HepG2 (cell line): ENCODE measurements at regions not wholly inside any gene's neighbourhood (a gene's known extent, or its start where the extent isn't known, plus 50 kb on each side); places are given as distances from the start of the nearest gene placed in this dataset.

Experiments
- ATAC-seq: fragments of 200-7000 bp; cut with Tn5 transposase; 3 replicates; pipeline ENCODE4 v1.9.1; 2020; ENCODE audit warnings: mild to moderate bottlenecking, moderate library complexity
- BruUV-seq: library from RNA; stranded (reverse); fragments of 400-500 nt; replicated peaks from 2 replicates; lab custom pipeline; 2021; lab: Mats Ljungman, UMichigan
- CTCF ChIA-PET: fragments of 300-600 bp; formaldehyde crosslinking; extraction: SDS; loops from one replicate; lab custom pipeline; 2021; ENCODE audit warnings: low total read pairs, inconsistent platforms, low intra/inter-chr PET ratio; lab: Yijun Ruan, JAX
- POLR2A ChIA-PET: fragments of 350-600 bp; sonication (Branson Sonifier 250); formaldehyde crosslinking; loops from one replicate; lab custom pipeline; 2020; ENCODE audit warnings: antibody characterized with exemption, inconsistent platforms; lab: Yijun Ruan, JAX
- DNase-seq: peaks from one replicate; pipeline ENCODE4 v3.0.0-alpha.2; 2015; ENCODE audit warnings: low spot score
- FAIRE-seq: peaks from 3 replicates; lab custom pipeline; 2011; peaks lifted over from hg19 to GRCh38; lab: Jason Lieb, UNC
- H2AFZ ChIP-seq: one replicate; pipeline ENCODE4 v1.6.1; 2011; ENCODE audit warnings: low read length, inconsistent platforms
- H3K27ac ChIP-seq: fragments of 300-600 bp; 3 replicates; pipeline ENCODE4 v1.8.0; 2011; ENCODE audit warnings: mixed run types, mild to moderate bottlenecking, mixed read lengths, low read length, inconsistent platforms; ENCODE audit not compliant: insufficient read depth; ENCODE audit errors: extremely low read length
- H3K27me3 ChIP-seq, 2 experiments: fragments of 200-600 bp in 1 of 2; 2 replicates in 1 of 2; 3 replicates in 1 of 2; pipeline versions ENCODE4 v1.6.0 to v1.8.0; 2011; ENCODE audit warnings: low read length in 2 of 2, mild to moderate bottlenecking in 2 of 2, moderate library complexity in 2 of 2, inconsistent platforms in 1 of 2; ENCODE audit not compliant: insufficient read depth in 2 of 2, control insufficient read depth in 1 of 2
- H3K36me3 ChIP-seq, 2 experiments: fragments of 200-600 bp in 1 of 2; replicated peaks in 1 of 2; 2 replicates in 1 of 2; 3 replicates in 1 of 2; pipeline versions ENCODE4 v1.5.1 to v1.8.0; 2011; ENCODE audit warnings: low read length in 2 of 2, inconsistent platforms in 1 of 2; ENCODE audit not compliant: insufficient read depth in 2 of 2, control insufficient read depth in 1 of 2
- H3K4me1 ChIP-seq: 2 replicates; pipeline ENCODE4 v1.5.1; 2012; ENCODE audit warnings: low read length, inconsistent platforms; ENCODE audit not compliant: insufficient read depth
- H3K4me2 ChIP-seq: 2 replicates; pipeline ENCODE4 v1.6.0; 2011; ENCODE audit warnings: low read depth, low read length, inconsistent platforms
- H3K4me3 ChIP-seq, 3 experiments: fragments of 200-600 bp in 1 of 3; sonication (generic), shearing (Covaris generic) in 1 of 3; replicated peaks in 1 of 3; 2 replicates each; pipeline ENCODE4 v1.5.1; 2011 to 2016; ENCODE audit warnings: low read length in 3 of 3, inconsistent platforms in 2 of 3, low read depth in 2 of 3, mild to moderate bottlenecking in 2 of 3, control low read depth in 1 of 3, mixed read lengths in 1 of 3; ENCODE audit not compliant: insufficient read depth in 1 of 3
- H3K79me2 ChIP-seq: one replicate; pipeline ENCODE4 v1.6.1; 2011; ENCODE audit warnings: low read length, inconsistent platforms; ENCODE audit not compliant: insufficient read depth
- H3K9ac ChIP-seq: 2 replicates; pipeline ENCODE4 v1.6.0; 2011; ENCODE audit warnings: mild to moderate bottlenecking, low read depth, low read length, inconsistent platforms; ENCODE audit not compliant: insufficient read depth
- H3K9me3 ChIP-seq: 2 replicates; pipeline ENCODE4 v1.5.1; 2012; ENCODE audit warnings: mild to moderate bottlenecking, low read length
- H4K20me1 ChIP-seq: 2 replicates; pipeline ENCODE4 v1.6.0; 2011; ENCODE audit warnings: inconsistent platforms, mild to moderate bottlenecking, low read length, moderate library complexity; ENCODE audit not compliant: insufficient read depth
- ELK4 ChIP-seq: sonication (generic); formaldehyde crosslinking; IDR thresholded peaks from 2 replicates; pipeline ENCODE4 v1.9.0; 2021; ENCODE audit warnings: missing genetic modification reagents, borderline replicate concordance
- FOXO1 ChIP-seq: sonication (generic); formaldehyde crosslinking; IDR thresholded peaks from 2 replicates; pipeline ENCODE4 v1.4.0; 2020; ENCODE audit warnings: missing genetic modification reagents
- GZF1 ChIP-seq: sonication (generic); formaldehyde crosslinking; IDR thresholded peaks from 2 replicates; pipeline ENCODE4 v1.5.1; 2020; ENCODE audit warnings: mild to moderate bottlenecking, missing genetic modification reagents
- ZFP36 ChIP-seq: fragments of 150-350 bp; IDR thresholded peaks from 2 replicates; pipeline ENCODE4 v1.6.1; 2018; ENCODE audit warnings: borderline replicate concordance, low read length, low read depth; ENCODE audit not compliant: partially characterized antibody
- ZNF10 ChIP-seq: sonication (generic); formaldehyde crosslinking; IDR thresholded peaks from 2 replicates; pipeline ENCODE4 v1.4.0; 2020; ENCODE audit warnings: mild to moderate bottlenecking, low read depth, missing genetic modification reagents, borderline replicate concordance
- ZNF318 ChIP-seq: sonication (generic); formaldehyde crosslinking; IDR thresholded peaks from 2 replicates; pipeline ENCODE4 v1.4.0; 2020; ENCODE audit warnings: mild to moderate bottlenecking, missing genetic modification reagents
- WGBS: methylation state at CpG from one replicate; pipeline ENCODE4 v1.1.6; 2017; ENCODE audit warnings: low lambda C conversion rate; 5-methylcytosine and 5-hydroxymethylcytosine counted together
- in situ Hi-C: cut with HindIII; loops from 2 replicates; pipeline ENCODE4 v1.10.0; 2017; ENCODE audit warnings: low pct_unique_long_range_greater_than_20kb; ENCODE audit not compliant: extremely low pct_ligation_motif_present
- intact Hi-C: fragments of 100-400 bp; cut with micrococcal nuclease; formaldehyde crosslinking; loops from one replicate; pipeline ENCODE4 v1.10.0; 2022; ENCODE audit not compliant: unreplicated experiment

GRCh38 chr21:28761674-28762356, 230.9 kb downstream of the LTN1 start:
- no peak for TF ChIP-seq GZF1 (CRISPR knock-in tag)
- no peak for TF ChIP-seq ZFP36
- TF ChIP-seq ELK4 = no peak
- no peak for TF ChIP-seq FOXO1 (CRISPR knock-in tag)
- TF ChIP-seq ZNF318 (CRISPR knock-in tag) = no peak
- TF ChIP-seq ZNF10 (CRISPR knock-in tag) = no peak
- BruUV-seq = no TSS peak
- POLR2A ChIA-PET = no interaction called here
- Histone ChIP-seq H3K4me1 (no peaks in the 10 kb centered on the region), H3K36me3 (no peaks in the 10 kb centered on the region), H3K4me2 (no peak overlapping the region), H4K20me1 (no peaks in the 10 kb centered on the region), H3K27ac (no peak overlapping the region), H3K9ac (no peak overlapping the region), H3K27me3 (no peaks in the 10 kb centered on the region), H3K9me3 (no peaks in the 10 kb centered on the region), H3K79me2 (no peaks in the 10 kb centered on the region), H3K4me3 (no peak overlapping the region), H2AFZ (no peak overlapping the region)
- WGBS = 46% methylated on average over 3 of the region's 3 CpGs
- DNase-seq (no peak), ATAC-seq (no peak), FAIRE-seq (no peak)
- CTCF ChIA-PET = no interaction called here
- intact Hi-C loops (no loop called here), in situ Hi-C loops (no loop called here)
